Heart left ventricle (tissue), 13 donors: ENCODE measurements at regions not wholly inside any gene's neighbourhood (a gene's known extent, or its start where the extent isn't known, plus 50 kb on each side); places are given as distances from the start of the nearest gene placed in this dataset.

Source experiments
- CTCF ChIP-seq, 12 donors: fragments of 200-600 bp; sonication (generic) in 4 of 12; IDR thresholded peaks; one replicate each; pipeline versions ENCODE4 v1.5.0 to v1.8.0; 2018 to 2022; ENCODE audit warnings: antibody characterized with exemption in 12 of 12, mild to moderate bottlenecking in 5 of 12
- POLR2A ChIP-seq, 2 donors: fragments of 450-650 bp; IDR thresholded peaks; one replicate each; pipeline ENCODE4 v1.6.1; 2017; ENCODE audit warnings: antibody characterized with exemption in 2 of 2, mild to moderate bottlenecking in 2 of 2, moderate library complexity in 2 of 2
- donor health status: ischemic (EF 13 %, LVEDD 7.1; RV severe dilation, severe dysfunction).
- donor health status: DM: no; HTN: yes; CAD: no.
- donor health status: DM: no; HTN: no; CAD: no.
- donor health status: ischemic (EF 25% LVEDD 6.9; RV normal size, moderate dysfunction).
- donor health status: ischemic (EF 25% LVEDD 5.7; RV mildly dilated, moderate dysfunction).
- donor health status: ischemic (EF 35%, LVEDD 5.7; RV mildly dilated, moderate dysfunction).
- donor health status: nonischemic (EF 11% LVEDD 7.7; RV severe dilation, severe dysfunction).
- donor health status: DM: yes; HTN: yes; CAD: no.
- donor health status: PGD.
- donor health status: ischemic (EF 29% LVEDD 5.4; RV normal size, mild dysfunction).
- donor health status: nonischemic (EF 23%, LVEDD 6.1; RV moderate dilation, normal function).

GRCh38 chr13:64480211-64480610, 2749.9 kb downstream of the PCDH9 start:
- TF ChIP-seq CTCF (IDR thresholded peaks at IDR 0.05), result no peak
- TF ChIP-seq POLR2A (IDR thresholded peaks at IDR 0.05), result no peak
